Fibroblast of skin of back (primary cell): ENCODE measurements at regions not wholly inside any gene's neighbourhood (a gene's known extent, or its start where the extent isn't known, plus 50 kb on each side); places are given as distances from the start of the nearest gene placed in this dataset.

ENCODE experiments used
- DNase-seq: peaks from one replicate; pipeline ENCODE4 v3.0.0-alpha.2; 2013

DNA sequence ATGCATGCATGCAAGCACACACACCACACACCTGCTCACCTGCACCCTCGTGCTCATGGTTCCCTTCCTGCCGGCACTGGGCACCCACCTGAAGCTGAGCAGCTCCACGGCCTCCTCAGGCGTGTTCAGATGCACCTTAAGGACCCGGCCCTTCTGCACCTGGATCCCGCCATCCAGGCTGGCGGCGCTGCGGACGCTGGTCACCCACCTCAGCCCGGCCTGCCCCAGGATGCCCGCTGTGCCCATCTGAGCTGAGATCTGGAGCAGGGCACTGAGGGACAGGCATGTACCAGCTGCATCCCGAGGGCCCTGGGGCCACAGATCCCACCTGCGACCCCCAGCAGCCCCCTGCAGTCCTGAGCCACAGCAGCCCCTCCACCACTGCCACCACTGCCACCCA, 110.0 kb downstream of the LITAF start:
- no peak for DNase-seq

DNA sequence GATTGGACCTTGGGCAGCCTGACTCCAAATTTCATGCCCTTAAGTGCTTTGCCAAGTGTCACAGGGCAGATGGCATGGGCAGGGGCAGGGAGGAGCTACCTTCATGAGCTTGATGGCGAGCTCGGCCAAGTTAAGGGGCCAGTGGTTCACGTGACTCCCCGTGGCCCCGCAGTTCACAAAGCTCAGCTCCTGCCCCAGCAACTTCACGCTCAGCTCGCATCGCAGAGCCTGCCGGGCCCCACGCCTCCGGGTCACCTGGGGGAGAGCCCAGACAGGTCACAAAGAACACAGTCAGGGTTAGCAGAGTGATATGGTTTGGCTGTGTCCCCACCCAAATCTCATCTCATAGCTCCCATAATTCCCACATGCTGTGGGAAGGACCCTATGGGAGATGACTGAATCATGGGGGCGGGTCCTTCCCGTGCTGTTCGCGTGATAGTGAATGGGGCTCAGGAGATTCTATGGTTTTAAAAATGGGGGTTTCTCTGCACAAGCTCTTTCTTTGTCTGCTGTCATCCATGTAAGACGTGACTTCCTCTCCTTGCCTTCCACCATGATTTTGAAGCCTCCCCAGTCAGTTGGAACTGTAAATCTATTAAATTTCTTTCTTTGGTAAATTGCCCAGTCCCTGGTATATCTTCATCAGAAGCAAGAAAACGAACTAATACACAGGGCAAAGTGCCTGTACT, 108.1 kb downstream of the LITAF start:
- no peak for DNase-seq

DNA sequence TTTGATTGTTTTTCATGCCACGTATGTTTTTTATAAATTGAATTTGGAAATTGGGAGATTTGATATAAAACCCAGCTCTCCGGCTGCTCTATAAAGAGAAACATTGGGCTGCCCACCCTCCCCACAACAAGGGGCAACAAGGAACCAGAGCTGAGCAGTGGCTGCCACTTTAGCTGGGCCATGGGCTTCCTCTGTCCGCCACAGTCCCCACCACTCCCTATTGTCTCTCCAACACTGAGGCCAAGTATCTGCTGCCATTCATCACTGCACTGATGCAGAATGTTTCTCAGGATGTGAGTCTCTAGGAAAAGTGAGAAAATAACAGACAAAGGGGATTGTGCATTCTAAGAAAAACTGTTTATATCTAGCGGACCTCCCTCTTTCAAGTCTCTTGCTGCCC, 106.8 kb downstream of the LITAF start:
- no peak for DNase-seq

DNA sequence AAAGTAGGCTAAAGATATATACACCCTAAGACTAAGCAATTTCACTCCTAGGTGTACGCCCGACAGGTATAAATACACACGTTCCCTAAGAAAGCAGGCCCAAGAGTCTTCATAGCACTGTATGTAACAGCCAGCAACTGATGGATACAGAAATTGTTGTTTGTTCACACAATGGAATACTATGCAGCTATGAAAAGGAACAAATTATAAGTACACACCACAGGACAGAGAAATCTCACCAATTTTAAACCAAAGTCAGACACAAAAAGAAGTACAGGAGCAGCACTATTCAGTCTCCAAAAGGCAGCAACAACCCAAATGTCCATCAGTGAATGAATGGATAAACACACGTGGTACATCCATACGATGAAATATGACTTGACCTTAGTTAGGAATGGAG, 106.1 kb downstream of the LITAF start:
- no peak for DNase-seq

DNA sequence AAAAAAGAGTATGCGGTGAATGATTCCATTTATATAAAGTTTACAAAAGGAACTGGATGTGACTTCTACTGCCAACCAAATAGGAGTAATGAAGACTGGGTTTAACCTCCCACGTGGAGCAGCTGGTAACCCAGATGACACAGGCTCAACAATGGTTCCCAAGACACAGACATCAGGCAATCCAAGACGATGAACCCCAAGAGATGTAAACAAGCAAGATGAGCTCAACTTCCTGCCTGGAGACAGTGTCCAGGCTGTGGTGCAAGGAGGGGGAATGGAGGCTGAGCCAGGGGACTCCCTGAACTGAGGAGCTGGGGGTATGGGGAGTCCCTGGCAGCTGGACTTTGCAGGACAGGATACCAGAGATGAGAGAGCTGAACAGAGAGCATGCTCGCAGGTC, 104.7 kb downstream of the LITAF start:
- DNase-seq: peak; percentile 25

DNA sequence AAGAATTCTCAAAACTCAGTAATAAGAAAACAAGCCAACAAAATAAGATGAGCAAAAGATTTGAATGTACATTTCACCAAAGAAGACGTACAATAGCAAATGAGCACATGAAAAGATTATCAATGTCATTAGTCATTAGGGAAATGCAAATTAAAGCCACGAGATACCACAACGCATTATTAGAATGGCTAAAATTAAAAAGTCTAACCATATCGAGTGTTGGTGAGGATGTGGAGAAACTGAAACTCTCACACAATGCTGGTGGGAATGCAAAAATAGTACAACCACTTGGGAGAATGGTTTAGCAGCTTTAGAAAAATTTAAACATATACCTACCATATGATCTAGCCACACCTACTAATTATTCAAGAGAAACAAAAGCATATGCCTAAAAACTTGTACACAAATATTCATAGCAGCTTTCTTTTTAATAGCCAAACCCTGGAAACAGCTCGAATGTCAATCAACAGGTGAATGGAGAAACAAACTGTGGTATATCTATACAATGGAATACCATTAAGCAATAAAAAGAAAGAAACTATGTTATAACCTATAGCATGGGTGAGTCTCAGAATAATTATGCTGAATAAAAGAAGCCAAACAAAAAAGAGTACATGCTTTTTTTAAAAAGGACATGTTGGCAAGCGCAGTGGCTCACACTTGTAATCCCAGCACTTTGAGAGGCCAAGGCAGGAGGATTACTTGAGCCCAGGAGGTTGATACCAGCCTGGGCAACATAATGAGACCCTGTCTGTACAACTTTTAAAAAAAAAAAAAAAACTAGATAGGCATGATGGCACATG, 103.6 kb downstream of the LITAF start:
- DNase-seq: no peak

DNA sequence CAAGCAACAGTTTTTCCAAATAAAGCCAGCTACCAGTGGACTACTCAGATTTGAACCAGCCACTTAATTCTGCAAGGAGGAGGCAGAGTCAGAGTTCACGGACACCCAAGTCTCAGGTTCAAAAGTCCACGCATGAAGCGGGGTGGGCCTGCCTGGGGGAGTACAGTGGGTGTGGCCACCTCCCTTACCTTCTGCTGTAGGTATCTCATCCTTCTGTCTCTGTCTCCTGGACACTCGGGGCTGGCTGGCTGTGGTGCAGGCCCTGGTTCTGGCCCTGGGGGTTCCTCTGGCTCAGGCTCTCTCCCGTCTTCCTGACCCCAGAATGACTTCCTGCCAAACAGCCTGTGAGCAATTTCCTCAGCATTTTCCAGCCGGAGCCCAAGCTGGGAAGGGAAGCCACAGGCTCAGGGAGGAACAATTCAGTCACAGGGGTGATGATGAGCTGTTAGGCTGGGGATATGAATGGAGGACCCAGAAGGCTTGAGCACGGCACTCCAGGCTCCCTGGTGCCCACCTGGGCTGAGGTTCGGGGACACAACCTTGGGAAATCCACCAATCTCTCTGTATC, 101.9 kb downstream of the LITAF start:
- DNase-seq: peak; percentile 21

DNA sequence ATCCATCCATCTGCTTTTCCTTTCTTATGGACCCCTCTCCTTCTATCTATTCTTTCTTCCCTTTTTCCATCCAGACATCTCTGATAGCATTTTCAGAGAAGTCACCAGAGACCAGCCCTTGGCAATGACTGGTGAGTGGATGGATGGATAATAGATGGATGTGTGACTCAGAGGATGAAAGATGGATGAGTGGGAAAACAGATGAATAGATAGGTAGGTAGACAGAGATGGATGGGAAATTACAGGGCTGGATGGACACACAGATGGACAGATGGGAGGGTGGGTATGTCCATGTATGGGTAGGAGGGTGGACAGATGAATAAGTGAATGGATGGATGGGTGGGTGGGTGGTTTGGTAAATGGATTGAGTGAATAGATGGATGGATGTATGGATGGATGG, 101.0 kb downstream of the LITAF start:
- no peak for DNase-seq

DNA sequence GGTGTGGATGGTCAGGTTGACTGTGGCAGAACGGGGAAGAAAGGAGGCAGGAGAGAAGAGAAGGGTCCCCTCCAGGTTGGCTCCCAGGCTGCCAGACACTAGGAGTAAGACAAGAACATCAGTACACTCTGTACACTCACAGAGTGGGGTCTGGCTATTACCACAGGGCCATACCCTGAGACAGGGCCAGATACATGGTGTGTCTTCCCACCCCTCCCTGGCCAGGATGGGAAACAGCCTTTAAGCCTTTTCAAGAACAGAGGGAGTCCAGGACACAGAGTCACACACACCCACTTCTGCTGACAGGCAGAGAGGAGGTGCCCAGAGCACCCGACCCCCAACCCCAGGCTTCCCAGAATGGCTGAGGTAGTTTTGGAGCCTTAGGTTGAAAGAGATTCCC, 99.4 kb downstream of the LITAF start:
- no peak for DNase-seq

DNA sequence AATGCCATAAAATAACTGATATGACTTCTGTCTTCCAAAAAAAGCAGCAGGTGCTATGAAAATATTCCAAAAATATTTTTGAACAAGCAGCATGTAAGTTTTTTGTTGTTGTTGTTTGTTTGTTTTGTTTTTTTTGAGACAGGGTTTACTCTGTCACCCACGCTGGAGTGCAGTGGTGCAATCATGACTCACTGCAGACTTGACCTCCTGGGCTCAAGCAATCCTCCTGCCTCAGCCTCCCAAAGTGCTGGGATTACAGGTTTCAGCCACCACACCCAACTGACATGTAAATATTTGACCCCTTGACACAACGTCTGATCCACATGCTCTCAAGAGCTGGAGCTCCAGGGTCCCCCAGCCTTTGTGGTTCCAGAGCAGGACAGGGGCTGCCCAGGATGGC, 98.4 kb downstream of the LITAF start:
- DNase-seq: no peak

DNA sequence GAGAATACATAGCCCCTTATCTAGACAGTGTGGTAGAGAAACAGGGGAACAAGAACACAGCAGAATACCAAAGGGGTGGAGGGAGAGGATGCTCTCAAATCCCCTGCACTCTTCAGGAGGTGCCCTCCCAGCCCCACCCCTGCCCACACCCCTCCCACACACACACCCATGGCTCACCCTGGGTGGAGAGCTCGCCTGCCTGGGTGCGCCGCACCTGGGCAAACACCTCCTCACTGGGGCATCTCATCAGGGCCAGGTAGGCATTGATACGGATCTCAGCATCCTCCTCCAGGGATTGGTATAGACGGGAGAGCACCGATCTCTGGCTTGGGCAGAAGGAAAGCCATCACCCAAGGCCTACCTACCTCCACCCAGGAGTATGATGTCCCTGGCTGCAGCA, 95.2 kb downstream of the LITAF start:
- DNase-seq: no peak

DNA sequence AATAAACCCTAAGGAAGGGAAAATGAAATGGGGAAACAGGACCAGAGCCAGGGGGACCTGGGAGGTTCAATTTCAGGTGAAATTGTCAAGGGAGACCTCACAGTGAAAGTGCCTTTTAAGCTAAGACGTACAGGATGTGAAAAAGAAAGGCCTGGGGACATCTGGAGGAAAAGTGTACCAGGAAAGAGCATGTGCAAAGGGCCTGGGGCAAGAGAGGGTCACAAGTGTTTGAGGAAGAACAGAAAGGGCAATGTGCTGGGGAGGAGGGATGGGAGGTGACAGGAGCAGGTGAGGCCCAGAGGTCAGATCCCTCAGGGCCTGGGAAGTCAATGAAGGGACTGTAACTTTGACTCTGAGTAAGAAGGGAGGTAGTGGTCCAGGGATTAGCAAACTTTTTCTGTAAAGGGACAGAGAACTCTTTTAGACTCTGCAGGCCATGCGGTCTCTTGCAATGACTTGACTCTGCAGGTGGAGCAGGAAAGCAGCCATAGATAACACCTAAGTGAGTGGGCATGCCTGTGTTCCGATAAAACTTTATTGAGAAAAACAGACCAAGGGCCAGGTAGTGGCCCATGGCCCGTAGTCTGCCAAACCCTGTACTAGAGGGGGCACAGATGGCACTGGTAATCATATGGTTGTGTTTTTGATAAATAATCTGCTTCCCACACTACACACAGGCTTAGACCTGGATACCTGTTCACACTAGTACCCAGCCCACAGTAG, 93.8 kb downstream of the LITAF start:
- DNase-seq: no peak

DNA sequence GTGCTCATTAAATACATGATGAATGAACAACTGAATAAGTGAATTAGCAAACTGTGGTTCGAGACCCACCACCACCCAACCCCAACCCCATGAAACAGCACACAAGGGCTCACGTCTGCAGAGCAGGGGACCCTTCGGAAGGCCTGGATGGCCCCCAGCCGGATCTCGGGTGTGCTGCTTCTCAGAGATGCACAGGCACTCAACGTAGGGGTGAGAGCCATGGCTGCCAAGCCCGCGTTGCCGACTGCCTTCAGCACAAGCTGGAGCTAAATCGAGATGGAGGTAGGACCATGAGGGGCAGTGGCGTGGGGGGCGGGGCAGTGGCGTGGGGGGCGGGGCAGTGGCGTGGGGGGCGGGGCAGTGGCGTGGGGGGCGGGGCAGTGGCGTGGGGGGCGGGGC, 93.2 kb downstream of the LITAF start:
- DNase-seq: no peak

DNA sequence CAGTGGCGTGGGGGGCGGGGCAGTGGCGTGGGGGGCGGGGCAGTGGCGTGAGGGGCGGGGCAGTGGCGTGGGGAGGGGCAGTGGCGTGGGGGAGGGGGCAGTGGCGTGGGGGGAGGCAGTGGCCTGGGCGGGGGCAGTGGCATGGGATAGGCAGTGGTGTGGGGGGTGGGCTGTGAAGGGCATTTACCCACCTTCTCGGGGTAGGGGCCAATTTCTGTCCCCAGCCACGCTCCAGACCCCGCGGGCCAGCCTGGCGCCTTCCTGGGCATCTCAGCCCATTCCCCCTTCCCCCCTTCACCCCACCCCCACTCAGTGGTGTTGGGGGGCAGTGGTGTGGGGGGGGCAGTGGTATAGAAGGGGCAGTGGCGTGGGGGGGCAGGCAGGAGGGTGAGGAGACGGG, 92.7 kb downstream of the LITAF start:
- no peak for DNase-seq

DNA sequence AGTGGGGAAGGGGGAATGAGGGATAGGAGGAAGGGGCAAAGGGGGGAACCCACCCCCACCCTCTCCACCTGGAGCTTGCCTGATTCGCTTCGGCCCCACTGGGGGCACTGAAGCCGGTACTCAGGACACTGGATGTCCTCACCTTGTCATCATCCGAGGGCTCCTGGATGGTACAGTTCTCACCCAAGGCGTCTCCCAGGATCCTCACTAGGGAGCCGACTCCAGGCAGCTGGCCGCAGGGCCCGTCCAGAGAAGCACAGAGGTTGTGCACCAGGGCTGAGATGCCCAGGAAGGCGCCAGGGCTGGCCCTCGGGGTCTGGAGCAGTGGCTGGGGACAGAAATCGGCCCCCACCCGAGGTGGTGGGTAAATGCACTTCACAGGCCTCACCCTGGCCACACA, 92.3 kb downstream of the LITAF start:
- DNase-seq: no peak

DNA sequence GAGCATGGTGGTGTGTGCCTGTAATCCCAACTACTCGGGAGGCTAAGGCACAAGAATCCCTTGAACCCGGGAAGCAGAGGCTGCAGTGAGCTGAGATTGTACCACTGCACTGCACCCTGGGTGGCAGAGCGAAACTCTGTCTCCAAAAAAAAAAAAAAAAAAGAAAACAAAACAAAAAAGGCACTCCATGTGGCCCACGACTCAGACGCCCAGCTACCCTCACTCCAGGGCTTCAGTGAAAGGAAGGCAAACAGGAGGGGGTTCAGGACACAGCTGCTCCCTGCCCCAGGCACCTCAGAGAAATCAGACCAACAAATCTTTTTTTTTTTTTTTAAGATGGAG, 91.7 kb downstream of the LITAF start:
- DNase-seq: no peak
